H1 (cell line): ENCODE measurements at regions not wholly inside any gene's neighbourhood (a gene's known extent, or its start where the extent isn't known, plus 50 kb on each side); places are given as distances from the start of the nearest gene placed in this dataset.

Experiments
- CTCF ChIA-PET: fragments of 300-600 bp; sonication (Branson Sonifier 250); formaldehyde crosslinking; loops from one replicate; lab custom pipeline; 2021; ENCODE audit not compliant: partially characterized antibody; lab: Charles Lee
- POLR2A ChIA-PET: fragments of 300-600 bp; sonication (Branson Sonifier 250); formaldehyde crosslinking; loops from one replicate; lab custom pipeline; 2021; ENCODE audit warnings: inconsistent platforms; ENCODE audit not compliant: partially characterized antibody; lab: Charles Lee
- DNase-seq, 2 experiments: peaks; one replicate each; pipeline versions ENCODE4 v3.0.0 to v3.0.0-alpha.2; 2010 to 2022; ENCODE audit warnings: low spot score in 2 of 2, low read depth in 1 of 2, mixed read lengths in 1 of 2
- FAIRE-seq: peaks from 2 replicates; lab custom pipeline; 2011; peaks lifted over from hg19 to GRCh38; lab: Jason Lieb, UNC
- H2AFZ ChIP-seq: 2 replicates; pipeline ENCODE4 v1.8.1; 2012; ENCODE audit warnings: low read length, inconsistent platforms
- H2AK5ac ChIP-seq: 2 replicates; pipeline ENCODE4 v1.6.1; 2013; ENCODE audit warnings: low read depth, low read length
- H2BK120ac ChIP-seq: replicated peaks from 2 replicates; pipeline ENCODE3; 2013; ENCODE audit warnings: low read depth, low read length, inconsistent platforms
- H2BK12ac ChIP-seq: 2 replicates; pipeline ENCODE4 v1.6.1; 2013; ENCODE audit warnings: low read depth, low read length
- H2BK15ac ChIP-seq: 2 replicates; pipeline ENCODE4 v1.6.1; 2013; ENCODE audit warnings: low read length
- H2BK20ac ChIP-seq: 2 replicates; pipeline ENCODE4 v1.6.1; 2013; ENCODE audit warnings: low read length
- H2BK5ac ChIP-seq: 2 replicates; pipeline ENCODE4 v1.6.1; 2013; ENCODE audit warnings: low read depth, low read length
- H3K14ac ChIP-seq: 2 replicates; pipeline ENCODE4 v1.6.1; 2013; ENCODE audit warnings: inconsistent platforms; ENCODE audit not compliant: insufficient read length
- H3K18ac ChIP-seq: 2 replicates; pipeline ENCODE4 v1.6.1; 2013; ENCODE audit warnings: low read length; ENCODE audit errors: extremely low read depth
- H3K23ac ChIP-seq: 2 replicates; pipeline ENCODE4 v1.6.1; 2013; ENCODE audit warnings: inconsistent platforms; ENCODE audit not compliant: insufficient read length
- H3K23me2 ChIP-seq: 2 replicates; pipeline ENCODE4 v1.6.1; 2013; ENCODE audit warnings: low read depth, low read length
- H3K27ac ChIP-seq: 2 replicates; pipeline ENCODE4 v1.6.1; 2011; ENCODE audit warnings: low read depth, low read length, inconsistent platforms
- H3K27me3 ChIP-seq, 4 experiments: replicated peaks in 1 of 4; 1 replicate in 1 of 4; 2 replicates in 3 of 4; pipeline versions ENCODE4 v1.6.1 to v1.8.1; 2011 to 2013; ENCODE audit warnings: low read length in 3 of 4, mild to moderate bottlenecking in 3 of 4, inconsistent platforms in 2 of 4, mixed read lengths in 2 of 4, moderate library complexity in 1 of 4; ENCODE audit not compliant: control insufficient read depth in 3 of 4, insufficient read depth in 3 of 4; ENCODE audit errors: extremely low read depth in 1 of 4
- H3K36me3 ChIP-seq, 4 experiments: 2 replicates each; pipeline versions ENCODE4 v1.6.1 to v1.8.1; 2011 to 2013; ENCODE audit warnings: mild to moderate bottlenecking in 4 of 4, low read length in 3 of 4, moderate library complexity in 2 of 4, control low read depth in 1 of 4, inconsistent platforms in 1 of 4; ENCODE audit not compliant: insufficient read depth in 4 of 4, control insufficient read depth in 2 of 4
- H3K4ac ChIP-seq: replicated peaks from 2 replicates; pipeline ENCODE3; 2013; ENCODE audit warnings: low read length, low read depth, mixed read lengths, inconsistent platforms; ENCODE audit not compliant: insufficient read length
- H3K4me1 ChIP-seq, 4 experiments: replicated peaks in 1 of 4; 1 replicate in 1 of 4; 2 replicates in 3 of 4; pipeline versions ENCODE4 v1.6.1 to v1.8.1; 2011 to 2013; ENCODE audit warnings: low read length in 3 of 4, inconsistent platforms in 2 of 4, mixed read lengths in 1 of 4; ENCODE audit not compliant: insufficient read depth in 4 of 4, control insufficient read depth in 3 of 4
- H3K4me2 ChIP-seq, 2 experiments: 2 replicates each; pipeline versions ENCODE4 v1.6.1 to v1.8.1; 2011 to 2013; ENCODE audit warnings: low read depth in 2 of 2, low read length in 2 of 2, control low read depth in 1 of 2, inconsistent platforms in 1 of 2, mild to moderate bottlenecking in 1 of 2; ENCODE audit not compliant: insufficient read depth in 1 of 2
- H3K4me3 ChIP-seq, 4 experiments: fragments of 200-600, 300-600 bp in 1 of 4; sonication (generic), shearing (Covaris generic), sonication (Bioruptor Twin) in 1 of 4; 2 replicates each; pipeline versions ENCODE4 v1.5.1 to v1.8.1; 2011 to 2016; ENCODE audit warnings: low read length in 4 of 4, low read depth in 3 of 4, control low read depth in 2 of 4, inconsistent platforms in 2 of 4, mild to moderate bottlenecking in 2 of 4, mixed read lengths in 1 of 4, moderate library complexity in 1 of 4; ENCODE audit not compliant: insufficient read depth in 2 of 4; ENCODE audit errors: extremely low read depth in 1 of 4
- H3K56ac ChIP-seq: replicated peaks from 2 replicates; pipeline ENCODE3; 2013; ENCODE audit warnings: low read depth, mild to moderate bottlenecking, mixed read lengths, low read length, inconsistent platforms; ENCODE audit not compliant: insufficient read length
- H3K79me1 ChIP-seq: 2 replicates; pipeline ENCODE4 v1.6.1; 2013; ENCODE audit warnings: low read depth, low read length, control low read depth
- H3K79me2 ChIP-seq, 2 experiments: 2 replicates each; pipeline versions ENCODE4 v1.6.1 to v1.8.1; 2012 to 2013; ENCODE audit warnings: low read length in 2 of 2, mild to moderate bottlenecking in 2 of 2, inconsistent platforms in 1 of 2; ENCODE audit not compliant: insufficient read depth in 2 of 2, control insufficient read depth in 1 of 2
- H3K9ac ChIP-seq, 4 experiments: replicated peaks in 1 of 4; 1 replicate in 1 of 4; 2 replicates in 3 of 4; pipeline versions ENCODE4 v1.6.1 to v1.8.1; 2011 to 2013; ENCODE audit warnings: low read depth in 3 of 4, low read length in 3 of 4, control low read depth in 2 of 4, mild to moderate bottlenecking in 2 of 4, moderate library complexity in 2 of 4, inconsistent platforms in 1 of 4; ENCODE audit errors: extremely low read depth in 1 of 4
- H3K9me3 ChIP-seq, 2 experiments: 2 replicates each; pipeline versions ENCODE4 v1.6.1 to v1.8.1; 2012 to 2013; ENCODE audit warnings: mild to moderate bottlenecking in 2 of 2, moderate library complexity in 2 of 2, control low read depth in 1 of 2, inconsistent platforms in 1 of 2, low read depth in 1 of 2, low read length in 1 of 2, mixed read lengths in 1 of 2; ENCODE audit not compliant: insufficient read depth in 2 of 2
- H4K20me1 ChIP-seq, 2 experiments: replicated peaks in 1 of 2; 2 replicates each; pipeline versions ENCODE3 to v1.8.1; 2011 to 2013; ENCODE audit warnings: inconsistent platforms in 2 of 2, low read length in 2 of 2, mild to moderate bottlenecking in 1 of 2; ENCODE audit not compliant: insufficient read depth in 2 of 2, control insufficient read depth in 1 of 2
- H4K5ac ChIP-seq: 2 replicates; pipeline ENCODE4 v1.6.1; 2013; ENCODE audit warnings: low read length, low read depth, mixed read lengths, inconsistent platforms; ENCODE audit not compliant: insufficient read length
- H4K8ac ChIP-seq: 2 replicates; pipeline ENCODE4 v1.8.0; 2013; ENCODE audit warnings: mild to moderate bottlenecking, moderate library complexity, low read length, inconsistent platforms; ENCODE audit not compliant: insufficient read depth; ENCODE audit errors: extremely low read depth
- H4K91ac ChIP-seq: replicated peaks from 2 replicates; pipeline ENCODE3; 2013; ENCODE audit warnings: low read length, mixed read lengths, inconsistent platforms; ENCODE audit not compliant: insufficient read length
- EGR1 ChIP-seq: IDR thresholded peaks from 2 replicates; pipeline ENCODE4 v1.6.1; 2011; ENCODE audit warnings: low read depth, low read length, borderline replicate concordance
- ZNF274 ChIP-seq: IDR thresholded peaks from 2 replicates; pipeline ENCODE4 v1.7.0; 2012; ENCODE audit warnings: low read length, borderline replicate concordance; ENCODE audit errors: extremely low read depth
- WGBS, 2 experiments: shearing (Covaris generic) in 1 of 2; methylation state at CpG; one replicate each; pipeline versions ENCODE4 v1.1.6 to v1.1.7; 2013 to 2015; ENCODE audit warnings: low lambda C conversion rate in 2 of 2, mixed read lengths in 2 of 2, inconsistent platforms in 1 of 2, low coverage in 1 of 2, missing lambda C conversion rate in 1 of 2; ENCODE audit not compliant: insufficient replicate concordance in 2 of 2, insufficient coverage in 1 of 2, insufficient read length in 1 of 2; ENCODE audit errors: extremely low coverage in 1 of 2, missing lambda C conversion rate in 1 of 2; 5-methylcytosine and 5-hydroxymethylcytosine counted together
- TF ChIP-seq, protein P1 (sequence below): IDR thresholded peaks from 2 replicates; pipeline ENCODE4 v1.6.1; 2012; ENCODE audit warnings: low read length, inconsistent platforms

DNA sequence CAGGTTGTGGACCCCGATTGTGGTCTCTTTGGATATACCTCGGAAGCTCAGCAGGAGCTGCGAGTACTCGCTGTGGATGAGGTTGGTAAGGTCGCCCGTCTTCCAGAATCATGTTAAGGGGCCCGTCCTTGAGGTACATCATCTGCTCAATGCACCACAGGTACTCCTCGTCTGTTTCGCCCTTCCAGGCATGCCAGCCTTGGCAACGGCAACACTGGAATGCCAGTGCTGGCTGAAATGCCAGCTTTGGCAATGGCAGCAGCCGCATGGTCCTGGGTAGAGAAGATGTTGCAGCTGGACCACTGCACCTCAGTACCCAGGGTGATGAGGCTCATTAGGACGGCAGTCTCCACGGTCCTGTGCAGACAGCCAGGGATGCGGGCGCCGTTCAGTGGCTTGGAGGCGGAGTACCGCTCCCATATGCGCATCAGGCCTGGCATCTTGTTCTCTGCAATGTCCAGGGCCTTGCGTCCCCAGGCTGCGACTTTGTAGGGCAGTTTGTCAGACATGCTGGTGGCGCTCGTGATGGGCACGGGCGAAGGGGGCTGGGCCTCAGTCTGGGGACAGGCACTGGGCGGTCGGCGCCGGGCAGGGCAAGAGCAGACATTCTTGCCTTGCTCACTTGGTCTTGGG, 122.2 kb upstream of the NXPH2 start:
- Histone ChIP-seq H2BK15ac (no peak overlapping the region), H3K4ac (no peak overlapping the region), H3K23ac (no peak overlapping the region), H3K14ac (no peak overlapping the region), H3K27ac (no peak overlapping the region), H4K8ac (no peak overlapping the region; the same call in 1 of the 2 replicates), H3K9ac (no peak overlapping the region), H3K79me2 (no peaks in the 10 kb centered on the region), H2BK120ac (no peak overlapping the region), H3K27me3 (no peaks in the 10 kb centered on the region), H4K91ac (no peak overlapping the region), H3K36me3 (no peaks in the 10 kb centered on the region), H2BK5ac (no peak overlapping the region), H3K9me3 (no peaks in the 10 kb centered on the region; a peak in 1 of 4 replicates), H3K79me1 (no peaks in the 10 kb centered on the region), H4K20me1 (no peaks in the 10 kb centered on the region), H3K56ac (no peak overlapping the region), H2AFZ (no peak overlapping the region), H3K4me2 (no peak overlapping the region), H3K4me3 (no peak overlapping the region), H3K18ac (no peak overlapping the region), H3K23me2 (no peaks in the 10 kb centered on the region), H2AK5ac (no peak overlapping the region), H3K4me1 (no peaks in the 10 kb centered on the region), H2BK12ac (no peak overlapping the region), H2BK20ac (no peak overlapping the region), H4K5ac (no peak overlapping the region)
- no peak for FAIRE-seq
- 93% methylated on average over 25 of the region's 29 CpGs; no CpG with 5 or more reads in 1 of the 2 experiments for WGBS, 2 experiments
- CTCF ChIA-PET = interaction anchor here (0.6 kb wide), 1 partner anchor 429 kb away, joined by 3 read pairs; no protein-coding TSS in a partner anchor
- TF ChIP-seq, protein P1, sequence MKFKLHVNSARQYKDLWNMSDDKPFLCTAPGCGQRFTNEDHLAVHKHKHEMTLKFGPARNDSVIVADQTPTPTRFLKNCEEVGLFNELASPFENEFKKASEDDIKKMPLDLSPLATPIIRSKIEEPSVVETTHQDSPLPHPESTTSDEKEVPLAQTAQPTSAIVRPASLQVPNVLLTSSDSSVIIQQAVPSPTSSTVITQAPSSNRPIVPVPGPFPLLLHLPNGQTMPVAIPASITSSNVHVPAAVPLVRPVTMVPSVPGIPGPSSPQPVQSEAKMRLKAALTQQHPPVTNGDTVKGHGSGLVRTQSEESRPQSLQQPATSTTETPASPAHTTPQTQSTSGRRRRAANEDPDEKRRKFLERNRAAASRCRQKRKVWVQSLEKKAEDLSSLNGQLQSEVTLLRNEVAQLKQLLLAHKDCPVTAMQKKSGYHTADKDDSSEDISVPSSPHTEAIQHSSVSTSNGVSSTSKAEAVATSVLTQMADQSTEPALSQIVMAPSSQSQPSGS = no peak
- TF ChIP-seq ZNF274 (no peak), EGR1 (no peak)
- POLR2A ChIA-PET = no interaction called here
- no peak for DNase-seq
